Mesenchymal stem cell (in vitro differentiated cells and primary cell): ENCODE measurements at regions not wholly inside any gene's neighbourhood (a gene's known extent, or its start where the extent isn't known, plus 50 kb on each side); places are given as distances from the start of the nearest gene placed in this dataset.
A peak's percentile ranks its signal among the peaks of the same experiment; 100 is the strongest.

Source experiments
- DNase-seq: peaks from one replicate; pipeline ENCODE4 v3.0.0-alpha.2; 2013
- H2AFZ ChIP-seq: one replicate; pipeline ENCODE4 v1.6.1; 2013; ENCODE audit warnings: low read depth, mild to moderate bottlenecking, control low read depth, inconsistent platforms, low read length, moderate library complexity
- H2AK5ac ChIP-seq: 2 replicates; pipeline ENCODE4 v1.6.1; 2013; ENCODE audit warnings: low read length, moderate library complexity, mild to moderate bottlenecking, inconsistent platforms; ENCODE audit not compliant: severe bottlenecking
- H2BK120ac ChIP-seq: one replicate; pipeline ENCODE4 v1.6.1; 2013; ENCODE audit warnings: low read depth, mild to moderate bottlenecking, inconsistent platforms, low read length, moderate library complexity
- H2BK12ac ChIP-seq, 2 experiments: one replicate each; pipeline ENCODE4 v1.6.1; 2013; ENCODE audit warnings: inconsistent platforms in 2 of 2, low read length in 2 of 2, mild to moderate bottlenecking in 2 of 2, moderate library complexity in 2 of 2, control low read depth in 1 of 2
- H2BK15ac ChIP-seq: one replicate; pipeline ENCODE4 v1.6.1; 2013; ENCODE audit warnings: mild to moderate bottlenecking, low read depth, inconsistent platforms; ENCODE audit not compliant: poor library complexity, severe bottlenecking
- H2BK5ac ChIP-seq: 2 replicates; pipeline ENCODE4 v1.6.1; 2013; ENCODE audit warnings: low read depth, mild to moderate bottlenecking, low read length, control low read depth, inconsistent platforms; ENCODE audit not compliant: poor library complexity, severe bottlenecking
- H3K14ac ChIP-seq, 2 experiments: one replicate each; pipeline ENCODE4 v1.6.1; 2013; ENCODE audit warnings: inconsistent platforms in 2 of 2, low read length in 2 of 2, control low read depth in 1 of 2, mild to moderate bottlenecking in 1 of 2, moderate library complexity in 1 of 2
- H3K18ac ChIP-seq, 2 experiments: one replicate each; pipeline ENCODE4 v1.6.1; 2013; ENCODE audit warnings: inconsistent platforms in 2 of 2, low read length in 2 of 2, control low read depth in 1 of 2, low read depth in 1 of 2, mild to moderate bottlenecking in 1 of 2
- H3K23ac ChIP-seq, 2 experiments: one replicate each; pipeline ENCODE4 v1.6.1; 2013; ENCODE audit warnings: inconsistent platforms in 2 of 2, low read length in 2 of 2, mild to moderate bottlenecking in 2 of 2, moderate library complexity in 2 of 2, control low read depth in 1 of 2
- H3K27ac ChIP-seq: 2 replicates; pipeline ENCODE4 v1.5.1; 2013; ENCODE audit warnings: mild to moderate bottlenecking, moderate library complexity, low read length, control low read depth, inconsistent platforms; ENCODE audit not compliant: poor library complexity, severe bottlenecking
- H3K27me3 ChIP-seq, 2 experiments: 2 replicates each; pipeline versions ENCODE4 v1.6.1 to v1.7.0; 2013; ENCODE audit warnings: low read length in 2 of 2, mild to moderate bottlenecking in 2 of 2, moderate library complexity in 2 of 2, control low read depth in 1 of 2, inconsistent platforms in 1 of 2; ENCODE audit not compliant: control insufficient read depth in 1 of 2, insufficient read depth in 1 of 2
- H3K36me3 ChIP-seq, 2 experiments: 2 replicates each; pipeline versions ENCODE4 v1.6.1 to v1.7.0; 2013; ENCODE audit warnings: low read length in 2 of 2, control low read depth in 1 of 2, inconsistent platforms in 1 of 2, low read depth in 1 of 2, mild to moderate bottlenecking in 1 of 2; ENCODE audit not compliant: insufficient read depth in 2 of 2, control insufficient read depth in 1 of 2
- H3K4ac ChIP-seq, 2 experiments: one replicate each; pipeline ENCODE4 v1.6.1; 2013; ENCODE audit warnings: inconsistent platforms in 2 of 2, low read length in 2 of 2, mild to moderate bottlenecking in 2 of 2, moderate library complexity in 2 of 2, control low read depth in 1 of 2, low read depth in 1 of 2
- H3K4me1 ChIP-seq: 2 replicates; pipeline ENCODE4 v1.6.1; 2013; ENCODE audit warnings: low read depth, low read length, control low read depth; ENCODE audit not compliant: control insufficient read depth, insufficient read depth
- H3K4me2 ChIP-seq: 2 replicates; pipeline ENCODE4 v1.6.1; 2013; ENCODE audit warnings: low read length, mild to moderate bottlenecking, inconsistent platforms; ENCODE audit not compliant: poor library complexity, severe bottlenecking
- H3K4me3 ChIP-seq, 2 experiments: 2 replicates each; pipeline versions ENCODE4 v1.5.1 to v1.7.0; 2013; ENCODE audit warnings: low read length in 2 of 2, mild to moderate bottlenecking in 2 of 2, control low read depth in 1 of 2, low read depth in 1 of 2; ENCODE audit not compliant: insufficient read depth in 1 of 2
- H3K79me1 ChIP-seq: replicated peaks from 2 replicates; pipeline ENCODE4 v1.6.1; 2013; ENCODE audit warnings: mild to moderate bottlenecking, control low read depth, low read length, inconsistent platforms; ENCODE audit not compliant: poor library complexity, severe bottlenecking
- H3K9ac ChIP-seq: 2 replicates; pipeline ENCODE4 v1.7.0; 2013; ENCODE audit warnings: mild to moderate bottlenecking, low read length, moderate library complexity
- H3K9me3 ChIP-seq: 2 replicates; pipeline ENCODE4 v1.7.0; 2013; ENCODE audit warnings: mild to moderate bottlenecking, low read length; ENCODE audit not compliant: control insufficient read depth
- H4K8ac ChIP-seq: one replicate; pipeline ENCODE4 v1.6.1; 2013; ENCODE audit warnings: inconsistent platforms, mild to moderate bottlenecking, low read length, moderate library complexity
- H4K91ac ChIP-seq: one replicate; pipeline ENCODE4 v1.6.1; 2013; ENCODE audit warnings: mild to moderate bottlenecking, low read length, inconsistent platforms
- WGBS: methylation state at CpG from one replicate; pipeline ENCODE4 v1.1.7; 2013; ENCODE audit warnings: mixed read lengths; 5-methylcytosine and 5-hydroxymethylcytosine counted together

DNA sequence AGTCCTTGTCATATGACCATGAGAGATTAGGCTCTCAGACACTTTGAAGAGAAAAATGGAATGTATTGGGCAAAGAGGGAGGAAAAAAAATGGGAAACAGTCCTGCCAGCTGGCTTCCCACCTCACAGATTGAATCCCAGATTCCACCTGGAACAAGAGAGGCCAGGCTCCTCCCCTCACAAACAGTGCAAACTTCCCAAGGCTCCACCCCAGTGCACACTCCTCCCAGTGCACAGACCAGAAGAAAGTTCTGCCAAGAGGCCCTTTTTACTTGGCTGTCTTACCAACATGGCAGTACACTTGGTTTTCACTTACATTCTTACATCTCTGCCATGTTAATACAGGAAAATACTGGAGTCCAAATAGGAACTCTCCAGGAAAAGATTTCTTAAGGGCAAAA, 202.3 kb downstream of the AHR start:
- H2BK15ac ChIP-seq, result no peak overlapping the region
- no peak overlapping the region for H3K14ac ChIP-seq
- no peak overlapping the region for H4K8ac ChIP-seq
- H3K4me1 ChIP-seq, result no peaks in the 10 kb centered on the region
- no peaks in the 10 kb centered on the region for H3K27me3 ChIP-seq
- no peak overlapping the region for H3K27ac ChIP-seq
- no peak overlapping the region for H2AK5ac ChIP-seq
- H3K9me3 ChIP-seq, result no peaks in the 10 kb centered on the region
- no peak overlapping the region for H3K23ac ChIP-seq
- no peak overlapping the region for H3K4me2 ChIP-seq
- H3K4ac ChIP-seq, result no peak overlapping the region
- H2BK5ac ChIP-seq, result no peak overlapping the region
- no peak overlapping the region for H3K9ac ChIP-seq
- H2BK120ac ChIP-seq, result no peak overlapping the region
- H3K4me3 ChIP-seq, result no peak overlapping the region
- DNase-seq, result no peak
- no peak overlapping the region for H4K91ac ChIP-seq
- H2AFZ ChIP-seq, result peak overlapping the region; percentile 36
- H3K36me3 ChIP-seq, result no peaks in the 10 kb centered on the region
- H2BK12ac ChIP-seq, result peak overlapping the region in 1 of 2 experiments; percentile 31
- H3K79me1 ChIP-seq, result peaks cover 17% of the 10 kb centered on the region
- H3K18ac ChIP-seq, result peak overlapping the region in 1 of 2 experiments; percentile 49

DNA sequence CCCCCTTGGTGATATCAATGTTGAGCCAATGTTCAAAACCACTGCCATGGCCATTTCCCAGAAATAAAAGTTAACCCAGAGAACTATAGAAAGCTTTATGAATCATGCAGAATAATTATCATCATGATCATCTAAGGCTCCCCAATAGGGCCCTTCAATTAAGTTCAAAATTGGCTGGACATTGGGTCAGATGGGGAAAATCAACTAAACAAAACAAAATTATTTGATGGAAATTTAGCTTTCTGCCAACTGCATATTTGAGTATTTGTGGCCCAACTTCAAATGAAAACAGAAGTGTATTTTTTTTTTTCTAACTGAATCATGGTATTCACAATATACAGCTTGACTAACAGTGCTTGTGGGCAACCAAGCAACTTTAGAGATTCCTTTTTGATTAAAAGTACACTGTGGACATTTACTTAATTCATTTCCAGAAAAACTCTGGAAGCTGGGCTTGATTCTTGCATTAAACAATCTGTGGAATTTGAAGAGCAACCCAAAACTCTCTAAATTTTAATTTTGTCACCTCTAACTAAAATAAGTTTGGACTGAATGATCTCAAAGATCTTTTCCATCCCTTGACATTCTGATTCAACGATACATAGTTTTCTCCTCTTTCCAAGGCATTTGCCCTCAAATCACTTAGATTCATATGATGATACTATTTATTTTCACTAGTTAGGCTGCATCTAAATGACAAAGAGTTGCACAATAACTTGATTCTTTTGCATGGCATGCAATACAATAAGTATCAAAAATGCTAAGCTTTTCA, 203.2 kb downstream of the AHR start:
- Histone ChIP-seq H2BK5ac (no peak overlapping the region), H2BK15ac (no peak overlapping the region), H3K18ac (no peak overlapping the region), H2BK120ac (no peak overlapping the region), H3K36me3 (no peaks in the 10 kb centered on the region), H3K4me3 (no peak overlapping the region), H3K27me3 (no peaks in the 10 kb centered on the region), H3K23ac (no peak overlapping the region), H2AFZ (no peak overlapping the region), H4K91ac (no peak overlapping the region), H4K8ac (no peak overlapping the region), H3K9ac (no peak overlapping the region), H2BK12ac (no peak overlapping the region), H3K9me3 (no peaks in the 10 kb centered on the region), H3K4ac (no peak overlapping the region), H3K4me2 (no peak overlapping the region), H3K4me1 (no peaks in the 10 kb centered on the region), H2AK5ac (no peak overlapping the region), H3K14ac (no peak overlapping the region), H3K79me1 (peaks cover 20% of the 10 kb centered on the region), H3K27ac (no peak overlapping the region)
- 100% methylated on average over 1 of the region's 1 CpG for WGBS
- no peak for DNase-seq

DNA sequence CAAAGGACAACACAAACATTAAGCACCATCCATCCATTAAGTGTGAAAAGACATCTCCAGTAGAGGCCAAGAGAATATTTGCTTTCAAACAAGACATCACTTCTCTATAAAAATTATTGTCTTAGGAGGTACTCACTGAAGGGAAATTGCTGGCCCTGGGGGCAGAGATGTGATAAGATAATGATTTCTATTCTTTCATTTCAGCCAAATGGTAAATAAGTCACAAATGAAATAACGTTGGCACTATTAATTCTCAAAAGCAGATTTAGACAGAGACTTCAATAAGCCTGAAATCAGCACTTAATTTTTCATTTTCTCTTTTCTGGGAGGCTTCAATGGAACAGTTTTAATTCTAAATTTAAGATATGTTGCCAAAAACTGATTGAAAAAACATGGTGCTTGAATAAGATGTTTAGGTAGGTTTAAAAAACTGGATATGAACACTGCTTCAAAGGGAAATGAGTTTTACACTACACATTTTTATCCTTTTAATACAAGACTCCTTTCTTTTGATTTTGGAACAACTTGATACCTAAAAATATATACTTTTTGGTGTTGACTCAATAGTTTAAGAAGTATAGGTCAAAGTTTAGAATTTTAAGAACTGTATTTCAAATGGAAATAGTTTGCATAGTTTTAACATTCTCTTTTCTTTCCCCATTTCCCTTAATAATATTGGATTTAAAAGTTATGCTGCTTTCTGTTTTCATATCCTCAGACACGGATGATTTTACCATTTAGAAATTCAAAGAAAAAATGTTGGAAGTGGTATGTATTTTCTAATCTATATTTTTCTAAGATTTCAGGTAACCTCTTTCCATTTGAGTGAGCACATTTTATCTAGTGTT, 204.0 kb downstream of the AHR start:
- H3K18ac ChIP-seq, result no peak overlapping the region
- no peak overlapping the region for H4K91ac ChIP-seq
- no peak overlapping the region for H2BK5ac ChIP-seq
- 100% methylated on average over 1 of the region's 2 CpGs for WGBS
- H3K27me3 ChIP-seq, result no peaks in the 10 kb centered on the region
- no peak overlapping the region for H3K4me2 ChIP-seq
- no peak overlapping the region for H2BK12ac ChIP-seq
- H3K14ac ChIP-seq, result no peak overlapping the region
- H4K8ac ChIP-seq, result no peak overlapping the region
- no peak overlapping the region for H2AFZ ChIP-seq
- H3K23ac ChIP-seq, result no peak overlapping the region
- H3K36me3 ChIP-seq, result no peaks in the 10 kb centered on the region
- no peaks in the 10 kb centered on the region for H3K9me3 ChIP-seq
- no peak overlapping the region for H2BK15ac ChIP-seq
- H3K79me1 ChIP-seq, result peaks cover 20% of the 10 kb centered on the region
- no peak overlapping the region for H3K4ac ChIP-seq
- H2AK5ac ChIP-seq, result no peak overlapping the region
- H3K4me1 ChIP-seq, result no peaks in the 10 kb centered on the region
- no peak overlapping the region for H3K9ac ChIP-seq
- H3K4me3 ChIP-seq, result no peak overlapping the region
- DNase-seq, result no peak
- no peak overlapping the region for H2BK120ac ChIP-seq
- H3K27ac ChIP-seq, result no peak overlapping the region

DNA sequence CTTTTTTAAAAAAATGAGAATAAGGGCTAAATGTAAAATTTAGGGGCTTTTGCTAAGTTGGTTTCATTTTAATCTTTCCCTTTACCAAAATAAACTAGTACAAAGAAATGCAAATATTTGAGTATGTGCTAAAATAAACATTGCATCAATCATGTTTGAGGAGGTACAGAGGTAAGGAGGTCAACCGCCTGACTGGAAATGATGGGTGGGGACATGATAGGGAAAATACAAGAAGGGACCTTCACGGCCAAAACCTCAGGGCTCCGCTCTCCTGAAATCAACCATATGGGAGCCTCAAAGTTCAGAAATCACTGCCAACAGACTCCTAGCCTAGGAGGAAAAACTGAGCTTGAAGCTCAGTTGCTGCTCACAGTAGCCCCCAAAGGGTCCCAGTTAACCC, 207.6 kb downstream of the AHR start:
- no peak overlapping the region for H3K9ac ChIP-seq
- H4K91ac ChIP-seq, result no peak overlapping the region
- H3K9me3 ChIP-seq, result no peaks in the 10 kb centered on the region
- H3K23ac ChIP-seq, result no peak overlapping the region
- no peak overlapping the region for H4K8ac ChIP-seq
- 73% methylated on average over 3 of the region's 3 CpGs for WGBS
- H3K79me1 ChIP-seq, result peaks cover 17% of the 10 kb centered on the region
- H2AK5ac ChIP-seq, result no peak overlapping the region
- H3K36me3 ChIP-seq, result no peaks in the 10 kb centered on the region
- no peak overlapping the region for H2BK120ac ChIP-seq
- H2BK5ac ChIP-seq, result no peak overlapping the region
- H3K27me3 ChIP-seq, result no peaks in the 10 kb centered on the region
- no peak overlapping the region for H2AFZ ChIP-seq
- no peak overlapping the region for H3K14ac ChIP-seq
- no peak overlapping the region for H2BK15ac ChIP-seq
- H3K18ac ChIP-seq, result peak overlapping the region; percentile 24 to 43
- no peak overlapping the region for H3K4me3 ChIP-seq
- no peak overlapping the region for H3K27ac ChIP-seq
- peak overlapping the region in 1 of 2 experiments; percentile 2 for H3K4ac ChIP-seq
- no peaks in the 10 kb centered on the region for H3K4me1 ChIP-seq
- DNase-seq, result no peak
- peak overlapping the region in 1 of 2 experiments; percentile 54 for H2BK12ac ChIP-seq
- H3K4me2 ChIP-seq, result no peak overlapping the region
